ENCODE measurements at regions not wholly inside any gene's neighbourhood (a gene's known extent, or its start where the extent isn't known, plus 50 kb on each side); places are given as distances from the start of the nearest gene placed in this dataset.
"Not testable (repeated sequence)": the region's sequence is repeated elsewhere in the genome, so short reads cannot be mapped to it uniquely, and the experiment has no call there.

GRCh38 chr6:92427453-92427852 is 991.9 kb downstream of the EPHA7 start:
- TF ChIP-seq, protein P1, sequence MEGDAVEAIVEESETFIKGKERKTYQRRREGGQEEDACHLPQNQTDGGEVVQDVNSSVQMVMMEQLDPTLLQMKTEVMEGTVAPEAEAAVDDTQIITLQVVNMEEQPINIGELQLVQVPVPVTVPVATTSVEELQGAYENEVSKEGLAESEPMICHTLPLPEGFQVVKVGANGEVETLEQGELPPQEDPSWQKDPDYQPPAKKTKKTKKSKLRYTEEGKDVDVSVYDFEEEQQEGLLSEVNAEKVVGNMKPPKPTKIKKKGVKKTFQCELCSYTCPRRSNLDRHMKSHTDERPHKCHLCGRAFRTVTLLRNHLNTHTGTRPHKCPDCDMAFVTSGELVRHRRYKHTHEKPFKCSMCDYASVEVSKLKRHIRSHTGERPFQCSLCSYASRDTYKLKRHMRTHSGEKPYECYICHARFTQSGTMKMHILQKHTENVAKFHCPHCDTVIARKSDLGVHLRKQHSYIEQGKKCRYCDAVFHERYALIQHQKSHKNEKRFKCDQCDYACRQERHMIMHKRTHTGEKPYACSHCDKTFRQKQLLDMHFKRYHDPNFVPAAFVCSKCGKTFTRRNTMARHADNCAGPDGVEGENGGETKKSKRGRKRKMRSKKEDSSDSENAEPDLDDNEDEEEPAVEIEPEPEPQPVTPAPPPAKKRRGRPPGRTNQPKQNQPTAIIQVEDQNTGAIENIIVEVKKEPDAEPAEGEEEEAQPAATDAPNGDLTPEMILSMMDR (IDR thresholded peaks at IDR 0.05; ENCODE audit: unreplicated experiment in 3 of 3), result no peak
- H3K36me3 Mint-ChIP-seq (ENCODE audit: low read depth), result no peaks in the 10 kb centered on the region
- H3K9me3 Mint-ChIP-seq, result peaks cover 14% of the 10 kb centered on the region
- no peaks in the 10 kb centered on the region for H3K27me3 Mint-ChIP-seq (ENCODE audit: low read depth)
- no peak overlapping the region for H3K4me3 Mint-ChIP-seq
- peak overlapping the region; percentile 72 to 91 (median 77) for H3K27ac Mint-ChIP-seq
- H3K4me1 Mint-ChIP-seq, result no peaks in the 10 kb centered on the region

DNA sequence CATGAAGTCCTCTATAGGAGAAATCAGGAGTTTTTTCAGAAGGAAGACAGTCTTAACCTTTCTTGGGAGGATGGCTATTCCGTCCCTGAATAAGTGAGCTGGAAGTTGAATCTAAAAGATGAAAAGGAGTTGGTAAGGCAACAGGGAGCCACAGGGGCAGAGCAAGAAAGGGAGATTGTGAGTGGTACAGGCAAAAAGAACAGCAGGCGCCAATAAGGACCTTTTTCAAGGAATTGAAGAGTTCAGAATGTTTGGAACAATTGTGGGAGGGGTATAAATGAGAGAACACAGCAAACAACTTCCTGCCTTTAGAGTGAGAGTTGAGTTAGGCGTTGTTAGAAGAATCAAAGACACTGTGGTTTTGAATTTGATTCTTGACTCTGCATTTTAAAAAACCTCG is 1003.7 kb downstream of the EPHA7 start:
- H3K27me3 Mint-ChIP-seq (ENCODE audit: low read depth), result no peaks in the 10 kb centered on the region

GRCh38 chr6:92408350-92408749 is 1011.0 kb downstream of the EPHA7 start:
- Mint-ChIP-seq H3K36me3 (ENCODE audit: low read depth) (no peaks in the 10 kb centered on the region), H3K27ac (no peak overlapping the region), H3K4me1 (no peaks in the 10 kb centered on the region), H3K27me3 (ENCODE audit: low read depth) (no peaks in the 10 kb centered on the region), H3K9me3 (peaks cover 26% of the 10 kb centered on the region), H3K4me3 (no peak overlapping the region)
- TF ChIP-seq, protein P1 (IDR thresholded peaks at IDR 0.05; ENCODE audit: unreplicated experiment in 3 of 3), result no peak

More for the DNA sequence above, 1003.7 kb downstream of the EPHA7 start:
- TF ChIP-seq, protein P1 (IDR thresholded peaks at IDR 0.05; ENCODE audit: unreplicated experiment in 3 of 3), result no peak
- H3K4me3 Mint-ChIP-seq, result no peak overlapping the region
- peaks cover 15% of the 10 kb centered on the region for H3K9me3 Mint-ChIP-seq
- no peaks in the 10 kb centered on the region for H3K4me1 Mint-ChIP-seq
- H3K36me3 Mint-ChIP-seq (ENCODE audit: low read depth), result no peaks in the 10 kb centered on the region
- no peak overlapping the region for H3K27ac Mint-ChIP-seq

GRCh38 chr6:92404281-92404680 is 1015.1 kb downstream of the EPHA7 start:
- Mint-ChIP-seq H3K27me3 (ENCODE audit: low read depth) (no peaks in the 10 kb centered on the region), H3K36me3 (ENCODE audit: low read depth) (no peaks in the 10 kb centered on the region), H3K4me3 (no peak overlapping the region), H3K9me3 (peaks cover 9% of the 10 kb centered on the region), H3K27ac (peak overlapping the region in 1 of 3 experiments; percentile 34), H3K4me1 (no peaks in the 10 kb centered on the region)
- TF ChIP-seq, protein P1 (IDR thresholded peaks at IDR 0.05; ENCODE audit: unreplicated experiment in 3 of 3), result no peak

- H3K4me1 Mint-ChIP-seq, result no peaks in the 10 kb centered on the region
These were observed 1019.4 kb downstream of the EPHA7 start for GRCh38 chr6:92399911-92400310.

DNA sequence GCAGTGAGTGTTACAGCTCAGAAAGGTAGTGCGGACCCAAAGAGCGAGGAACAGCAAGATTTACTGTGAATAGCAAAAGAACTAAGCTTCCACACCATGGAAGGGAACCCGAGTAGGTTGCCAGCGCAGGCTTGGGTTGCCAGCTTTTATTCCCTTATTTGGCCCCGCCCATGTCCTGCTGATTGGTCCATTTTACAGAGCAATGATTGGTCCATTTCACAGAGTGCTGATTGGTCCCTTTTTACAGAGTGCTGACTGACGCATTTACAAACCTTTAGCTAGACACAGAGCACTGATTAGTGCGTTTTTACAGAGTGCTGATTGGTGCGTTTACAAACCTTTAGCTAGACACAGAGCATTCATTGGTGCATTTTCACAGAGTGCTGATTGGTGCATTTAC is 1030.7 kb downstream of the EPHA7 start:
- H3K4me3 Mint-ChIP-seq; H3K36me3 Mint-ChIP-seq (ENCODE audit: low read depth): not testable (repeated sequence)

More at GRCh38 chr6:92399911-92400310, 1019.4 kb downstream of the EPHA7 start:
- H3K27me3 Mint-ChIP-seq (ENCODE audit: low read depth), result no peaks in the 10 kb centered on the region
- no peaks in the 10 kb centered on the region for H3K36me3 Mint-ChIP-seq (ENCODE audit: low read depth)
- H3K4me3 Mint-ChIP-seq, result no peak overlapping the region
- no peak overlapping the region for H3K27ac Mint-ChIP-seq
- H3K9me3 Mint-ChIP-seq, result no peaks in the 10 kb centered on the region
- TF ChIP-seq, protein P1 (IDR thresholded peaks at IDR 0.05; ENCODE audit: unreplicated experiment in 3 of 3), result no peak

More for the DNA sequence above, 1030.7 kb downstream of the EPHA7 start:
- H3K9me3 Mint-ChIP-seq; H3K27me3 Mint-ChIP-seq (ENCODE audit: low read depth); H3K4me1 Mint-ChIP-seq; H3K27ac Mint-ChIP-seq: not testable (repeated sequence)

Data from nephron (organoid).